HG02884 (cell line): ENCODE measurements at regions not wholly inside any gene's neighbourhood (a gene's known extent, or its start where the extent isn't known, plus 50 kb on each side); places are given as distances from the start of the nearest gene placed in this dataset.
"Not testable (repeated sequence)": the region's sequence is repeated elsewhere in the genome, so short reads cannot be mapped to it uniquely, and the experiment has no call there.

ENCODE experiments used
- ATAC-seq: cut with Tn5 transposase; IDR thresholded peaks from one replicate; pipeline ENCODE4 v1.9.1; 2021; ENCODE audit warnings: mild to moderate bottlenecking, moderate library complexity; ENCODE audit not compliant: unreplicated experiment

DNA sequence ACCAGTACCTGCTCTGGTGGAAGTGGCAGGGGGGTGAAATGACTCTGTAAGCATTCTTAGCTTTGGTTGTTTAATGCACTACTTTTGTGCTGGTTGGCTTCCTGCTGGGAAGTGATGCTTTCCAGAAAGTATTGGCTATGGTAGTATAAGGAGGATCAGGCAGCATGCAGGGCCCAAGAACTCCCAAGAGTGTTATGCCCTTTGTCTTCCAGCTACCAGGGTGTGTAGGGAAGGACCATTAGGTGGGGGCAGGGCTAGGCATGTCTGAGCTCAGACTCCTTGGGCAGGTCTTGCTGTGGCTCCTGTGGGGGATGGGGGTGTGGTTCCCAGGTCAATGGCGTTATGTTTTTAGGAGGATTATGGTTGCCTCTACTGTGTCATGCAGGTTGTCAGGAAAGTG is 135.8 kb upstream of the TRPC7 start:
- no peak for ATAC-seq

DNA sequence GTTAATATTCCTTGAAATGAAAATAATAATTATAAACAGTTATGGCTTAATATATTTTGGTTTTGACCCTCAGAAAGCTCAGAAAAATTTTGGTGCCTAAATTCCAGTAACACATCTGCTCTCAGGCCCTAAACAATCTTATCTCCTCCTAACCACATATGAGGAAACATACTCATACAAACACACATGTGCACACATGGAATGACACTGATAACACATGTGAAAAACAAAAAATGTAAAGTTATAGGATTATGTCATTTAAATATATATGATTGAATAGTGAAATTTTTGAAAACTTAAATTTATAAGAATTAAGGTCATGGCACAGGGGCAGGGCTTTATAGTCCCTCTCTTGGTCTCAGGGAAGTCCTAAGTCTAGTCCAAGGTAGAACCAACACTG is 127.2 kb upstream of the TRPC7 start:
- no peak for ATAC-seq

DNA sequence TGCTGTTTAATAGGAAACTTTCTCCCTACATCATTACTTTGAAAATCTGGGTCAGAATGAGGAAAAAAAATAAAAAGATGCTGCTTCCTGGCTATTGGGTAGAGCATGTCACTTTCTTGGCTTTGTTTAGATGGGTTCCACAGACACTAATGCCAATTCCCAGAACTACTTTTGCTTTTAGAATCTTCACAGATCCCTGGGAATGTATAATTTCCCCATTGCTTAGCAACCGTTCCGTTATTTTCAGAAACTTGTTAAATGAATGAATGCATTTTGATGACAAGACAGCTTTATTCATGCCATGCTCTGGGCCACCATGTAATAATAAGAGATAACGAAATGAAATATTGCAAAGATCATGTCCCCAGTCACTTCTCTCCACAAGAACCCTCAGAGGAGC is 126.5 kb upstream of the TRPC7 start:
- no peak for ATAC-seq

DNA sequence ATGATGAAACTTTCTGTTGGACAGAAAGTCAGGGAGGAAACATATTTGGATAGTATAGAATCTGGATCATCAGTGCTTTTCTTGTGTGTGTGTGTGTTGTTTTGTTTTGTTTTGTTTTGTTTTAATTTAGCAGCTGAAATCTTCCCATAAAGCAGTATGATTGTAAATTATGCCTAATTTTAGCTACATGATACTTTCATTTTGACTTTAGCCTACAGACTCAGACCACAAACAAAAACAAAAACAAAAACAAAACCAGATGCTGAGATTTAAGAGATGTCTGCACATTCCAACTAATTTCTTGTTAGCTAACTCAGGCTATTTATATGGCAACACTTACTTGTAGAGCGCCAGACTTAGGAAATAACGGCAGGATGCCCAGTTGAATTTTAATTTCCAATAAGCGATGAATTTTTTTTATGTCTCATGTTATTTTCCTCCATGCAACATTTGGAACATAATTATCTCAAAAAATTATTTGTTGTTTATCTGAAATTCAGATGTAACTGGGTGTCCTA is 119.5 kb upstream of the TRPC7 start:
- no peak for ATAC-seq

DNA sequence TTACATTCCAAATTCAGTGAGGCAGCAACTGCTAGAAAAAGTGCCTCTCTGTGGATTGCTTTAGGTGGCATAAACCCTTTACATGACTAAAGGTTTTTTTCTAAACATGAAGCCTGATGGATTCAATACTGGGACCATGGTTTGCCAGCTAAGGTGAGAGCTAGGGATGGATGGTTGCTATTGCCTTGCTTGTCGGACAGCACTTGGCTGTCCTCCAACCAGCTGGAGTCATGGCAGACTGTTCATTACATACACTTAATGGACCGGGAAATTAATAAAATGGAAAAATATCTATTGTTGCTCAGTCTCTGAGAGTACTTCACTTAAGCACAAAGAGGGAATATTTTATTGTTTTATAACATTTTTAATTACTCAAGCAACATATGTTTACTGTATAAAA is 116.9 kb upstream of the TRPC7 start:
- ATAC-seq: no peak

DNA sequence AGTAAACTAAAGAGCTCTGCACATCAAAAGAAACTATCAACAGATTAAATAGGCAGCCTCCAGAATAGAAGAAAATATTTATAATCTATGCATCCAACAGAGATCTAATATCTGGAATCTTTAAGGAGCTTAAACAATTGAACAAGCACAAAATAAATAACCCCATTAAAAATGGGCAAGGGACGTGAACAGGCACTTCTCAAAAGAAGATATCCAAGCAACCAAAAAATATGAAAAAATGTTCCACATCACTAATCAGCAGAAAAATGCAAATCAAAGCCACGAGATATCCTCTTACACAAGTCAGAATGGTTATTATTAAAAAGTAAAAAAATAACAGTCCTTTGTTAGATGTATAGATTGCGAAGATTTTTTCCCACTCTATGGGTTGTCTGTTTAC is 109.1 kb upstream of the TRPC7 start:
- no peak for ATAC-seq

DNA sequence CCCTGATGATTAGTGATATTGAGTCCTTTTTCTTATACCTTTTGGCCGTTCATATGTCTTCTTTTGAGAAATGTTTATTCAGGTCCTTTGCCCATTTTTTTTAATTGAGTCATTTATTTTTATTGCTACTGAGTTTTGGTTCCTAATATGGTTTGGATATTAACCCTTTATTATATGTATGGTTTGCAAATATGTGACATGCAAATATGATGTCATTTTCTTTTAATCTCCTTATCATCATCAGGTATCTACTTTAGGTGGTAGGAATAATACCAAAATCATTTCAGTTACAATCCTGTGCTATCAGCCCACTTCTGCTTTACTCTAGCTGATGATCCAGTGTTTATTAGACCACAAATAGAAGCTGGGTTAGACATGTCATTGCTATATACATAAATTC is 102.3 kb upstream of the TRPC7 start:
- ATAC-seq: no peak

DNA sequence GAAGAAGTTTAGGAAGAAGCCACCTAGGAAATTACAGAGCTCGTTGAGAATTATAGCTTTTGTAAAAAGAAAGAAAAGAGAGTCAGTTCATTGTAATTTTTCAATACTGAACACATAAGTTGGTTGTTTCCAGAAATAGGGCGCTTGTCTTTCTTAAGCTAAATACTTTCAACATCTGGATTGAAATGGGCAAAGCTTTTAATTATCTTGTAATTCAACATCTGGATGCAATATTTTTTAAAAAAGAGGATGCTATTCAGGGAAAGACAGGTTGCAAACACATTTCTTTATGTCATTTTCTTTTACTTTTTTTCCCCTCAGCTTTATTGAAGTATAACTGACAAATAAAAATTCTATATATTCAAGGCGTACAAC is 100.7 kb upstream of the TRPC7 start:
- ATAC-seq: no peak

DNA sequence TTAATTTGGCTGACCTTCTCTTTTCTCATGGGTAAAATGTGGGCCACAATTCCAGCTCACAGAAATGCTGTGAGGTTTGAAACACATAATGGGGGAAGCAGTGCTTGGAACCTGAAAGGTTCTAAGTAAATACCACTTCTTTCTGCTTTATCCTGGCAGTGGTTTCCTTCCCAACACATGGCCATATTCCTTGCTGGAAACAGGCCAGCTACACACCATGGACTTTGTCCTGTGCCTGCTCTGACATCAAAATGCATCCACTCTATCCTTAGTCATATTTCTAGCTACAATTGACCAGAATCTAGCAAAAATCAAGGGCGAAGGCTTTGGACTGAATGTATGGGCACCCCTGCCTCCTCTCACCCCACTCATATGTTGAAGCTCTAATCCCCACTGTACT is 93.1 kb upstream of the TRPC7 start:
- no peak for ATAC-seq

DNA sequence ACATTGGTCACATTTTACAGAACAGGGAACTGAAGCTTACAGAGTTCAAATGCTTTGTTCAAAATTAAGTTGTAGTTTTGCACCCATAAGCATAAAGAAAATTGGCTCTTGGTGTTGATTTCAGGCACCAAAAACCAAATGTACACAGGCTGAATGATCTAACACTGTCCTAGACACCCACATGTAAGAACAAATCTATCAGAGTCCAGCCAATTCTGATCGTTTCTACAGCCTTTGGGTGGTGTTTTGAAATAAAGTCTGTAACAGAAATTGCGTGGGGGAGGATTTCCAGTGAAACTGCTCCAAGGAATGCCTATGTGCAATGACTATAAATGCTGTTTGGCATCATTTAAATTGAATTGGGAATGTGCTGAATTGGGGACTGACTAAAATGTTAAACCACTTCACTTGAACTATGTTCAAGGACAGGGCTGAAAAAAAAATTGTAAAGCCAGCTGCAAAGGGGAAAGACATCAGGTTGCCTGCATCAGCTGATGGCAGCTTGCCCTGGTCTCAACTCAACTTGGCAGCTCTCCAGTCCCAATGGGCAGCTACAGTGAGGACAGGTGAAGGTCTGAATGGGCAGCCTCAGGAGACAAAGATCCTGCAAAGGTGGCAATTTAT is 92.2 kb upstream of the TRPC7 start:
- ATAC-seq: no peak

DNA sequence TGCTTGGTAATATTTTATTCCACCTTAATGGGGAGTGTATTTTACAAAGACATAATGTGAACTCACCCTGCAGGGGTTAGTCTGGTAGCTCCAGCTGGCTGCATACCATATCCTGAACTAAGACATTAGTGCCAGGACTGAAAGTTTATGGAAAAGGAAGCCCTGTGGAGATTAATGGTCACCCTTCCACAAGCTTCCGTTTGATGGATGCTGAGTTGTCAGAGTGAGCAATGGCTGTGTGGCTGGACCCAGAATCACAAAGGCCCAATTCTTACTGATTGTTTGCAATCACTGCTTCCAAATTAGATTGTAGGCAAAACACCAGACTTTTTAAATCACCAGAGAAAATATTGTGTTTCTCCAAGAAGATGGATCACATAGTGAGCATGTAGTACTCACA is 90.1 kb upstream of the TRPC7 start:
- ATAC-seq: no peak

DNA sequence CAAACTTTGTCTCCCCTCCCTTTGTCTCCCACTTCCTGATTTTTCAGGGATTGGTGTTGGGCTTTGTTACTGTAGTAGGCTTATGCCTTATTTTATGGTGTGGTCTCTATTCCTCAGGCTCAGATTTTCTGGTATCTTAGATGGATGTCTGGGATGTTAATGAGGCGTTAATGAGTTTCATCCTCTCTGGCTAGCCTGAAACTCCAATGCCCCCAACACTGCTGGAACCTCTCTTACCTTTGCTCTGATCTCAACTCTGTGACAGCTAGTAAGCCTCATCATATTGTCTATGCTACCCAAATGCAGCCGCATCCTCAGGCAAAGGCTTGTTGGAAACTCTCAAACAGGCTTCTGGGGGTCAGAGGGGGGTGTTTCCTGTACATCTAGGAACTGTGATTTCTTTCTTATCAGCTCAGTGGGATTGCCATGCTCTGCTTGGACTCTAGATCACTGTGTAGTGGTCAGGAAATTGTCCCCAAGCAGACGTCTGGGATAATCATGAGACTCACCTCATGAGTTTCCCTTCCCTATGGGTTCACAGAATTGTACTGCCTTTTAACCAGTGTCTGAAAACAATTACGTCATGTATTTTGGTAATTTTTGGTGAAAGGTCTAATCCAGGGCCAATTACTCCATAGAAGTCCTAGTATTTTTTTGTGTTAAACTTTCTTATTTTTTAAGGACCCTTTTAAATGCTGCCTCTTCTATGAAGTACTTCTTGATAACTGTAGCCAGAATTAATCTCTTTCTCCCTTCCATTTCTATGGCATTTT is 88.8 kb upstream of the TRPC7 start:
- ATAC-seq: no peak

DNA sequence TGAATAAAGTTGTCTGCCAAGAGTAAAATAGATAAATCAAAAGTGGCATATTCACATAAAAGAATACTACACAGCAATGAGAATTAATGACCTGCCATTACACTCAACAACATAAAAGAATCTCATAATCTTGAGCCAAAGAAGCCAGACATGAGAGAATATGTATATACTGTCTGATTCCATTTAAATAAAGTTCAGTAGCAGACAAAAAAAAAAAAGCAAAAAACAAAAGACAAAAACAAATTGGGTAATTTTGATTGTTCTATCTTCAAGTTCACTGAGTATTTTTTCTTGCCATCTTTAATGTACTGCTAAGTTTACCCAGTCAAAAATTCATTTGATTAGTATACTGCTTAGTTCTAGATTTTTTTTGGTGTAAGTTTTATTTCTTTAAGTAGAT is 87.9 kb upstream of the TRPC7 start:
- no peak for ATAC-seq

DNA sequence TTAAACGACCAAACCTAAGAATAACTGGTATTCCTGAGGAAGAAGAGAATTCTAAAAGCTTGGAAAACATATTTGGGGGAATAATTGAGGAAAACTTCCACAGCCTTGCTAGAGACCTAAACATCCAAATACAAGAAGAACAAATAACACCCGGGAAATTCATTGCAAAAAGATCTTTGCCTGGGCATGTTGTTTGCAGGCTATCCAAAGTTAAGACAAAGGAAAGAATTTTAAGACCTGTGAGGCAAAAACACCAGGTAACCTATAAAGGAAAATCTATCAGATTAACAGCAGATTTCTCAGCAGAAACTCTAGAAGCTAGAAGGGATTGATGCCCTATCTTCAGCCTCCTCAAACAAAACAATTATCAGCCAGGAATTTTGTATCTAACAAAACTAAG is 82.2 kb upstream of the TRPC7 start:
- ATAC-seq: not testable (repeated sequence)

DNA sequence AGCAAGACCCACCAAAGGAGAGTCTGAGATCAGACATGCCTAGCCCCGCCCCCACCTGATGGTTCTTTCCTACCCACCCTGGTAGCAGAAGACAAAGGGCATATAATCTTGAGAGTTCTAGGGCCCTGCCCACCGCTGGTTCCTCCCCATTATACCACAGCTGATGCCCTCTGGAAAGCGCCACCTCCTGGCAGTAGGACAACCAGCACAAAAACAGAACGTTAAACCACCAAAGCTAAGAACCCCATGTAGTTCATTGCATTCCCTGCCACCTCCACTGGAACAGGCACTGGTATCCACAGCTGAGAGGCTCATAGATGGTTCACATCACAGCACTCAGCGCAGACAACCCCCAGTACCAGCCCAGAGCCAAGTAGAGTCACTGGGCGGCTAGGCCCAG is 81.2 kb upstream of the TRPC7 start:
- no peak for ATAC-seq

DNA sequence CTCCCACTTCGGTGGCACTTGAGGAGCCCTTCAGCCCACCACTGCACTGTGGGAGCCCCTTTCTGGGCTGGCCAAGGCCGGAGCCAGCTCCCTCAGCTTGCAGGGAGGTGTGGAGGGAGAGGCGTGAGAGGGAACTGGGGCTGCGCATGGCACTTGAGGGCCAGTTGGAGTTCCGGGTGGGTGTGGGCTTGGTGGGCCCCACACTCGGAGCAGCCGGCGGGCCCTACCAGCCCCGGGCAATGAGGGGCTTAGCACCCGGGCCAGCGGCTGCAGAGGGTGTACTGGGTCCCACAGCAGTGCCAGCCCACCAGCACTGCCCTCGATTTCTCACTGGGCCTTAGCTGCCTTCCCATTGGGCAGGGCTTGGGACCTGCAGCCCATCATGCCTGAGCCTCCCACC is 78.8 kb upstream of the TRPC7 start:
- ATAC-seq: not testable (repeated sequence)

DNA sequence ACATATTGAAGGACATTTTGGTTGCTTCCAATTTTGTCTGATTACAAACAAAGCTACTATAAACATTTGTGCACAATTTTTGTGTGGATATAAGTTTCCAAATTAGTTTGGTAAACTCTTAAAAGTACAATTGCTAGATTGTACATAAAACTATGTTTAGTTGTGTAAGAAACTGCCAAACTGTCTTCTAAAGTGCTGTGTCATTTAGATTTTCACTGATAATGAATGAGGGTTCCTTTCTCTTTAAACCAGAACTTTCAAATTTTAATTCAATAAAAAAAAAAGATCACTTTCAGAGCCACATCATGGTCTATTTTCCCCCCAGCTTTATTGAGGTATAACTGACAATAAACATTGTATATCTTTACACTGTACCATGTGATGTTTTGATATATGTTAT is 74.0 kb upstream of the TRPC7 start:
- no peak for ATAC-seq

DNA sequence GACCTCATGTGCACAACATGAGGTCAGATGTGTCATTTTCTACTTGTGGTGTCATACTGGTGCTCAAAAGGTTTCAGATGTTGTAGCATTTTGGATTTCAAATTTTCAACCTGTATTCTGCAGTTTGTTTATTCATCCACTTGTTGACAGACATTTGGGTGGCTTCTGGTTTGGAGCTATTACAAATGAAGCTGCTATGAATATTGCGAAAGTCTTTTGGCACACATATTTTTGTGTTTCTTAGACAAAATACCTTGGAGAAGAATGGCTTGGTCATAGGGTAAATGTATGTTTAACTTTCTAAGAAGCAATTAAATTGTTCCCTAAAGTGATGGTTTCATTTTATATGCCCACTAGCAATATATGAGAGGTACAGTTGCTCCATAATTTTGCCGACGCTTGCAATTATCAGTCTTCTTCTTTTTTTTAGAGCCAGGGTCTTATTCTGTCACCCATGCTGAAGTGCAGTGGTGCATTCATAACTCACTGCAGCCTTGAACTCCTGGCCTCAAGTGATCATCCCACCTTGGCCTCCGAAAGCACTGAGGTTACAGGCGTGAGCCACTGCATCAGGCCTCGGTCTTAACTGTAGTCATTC is 70.7 kb upstream of the TRPC7 start:
- no peak for ATAC-seq

DNA sequence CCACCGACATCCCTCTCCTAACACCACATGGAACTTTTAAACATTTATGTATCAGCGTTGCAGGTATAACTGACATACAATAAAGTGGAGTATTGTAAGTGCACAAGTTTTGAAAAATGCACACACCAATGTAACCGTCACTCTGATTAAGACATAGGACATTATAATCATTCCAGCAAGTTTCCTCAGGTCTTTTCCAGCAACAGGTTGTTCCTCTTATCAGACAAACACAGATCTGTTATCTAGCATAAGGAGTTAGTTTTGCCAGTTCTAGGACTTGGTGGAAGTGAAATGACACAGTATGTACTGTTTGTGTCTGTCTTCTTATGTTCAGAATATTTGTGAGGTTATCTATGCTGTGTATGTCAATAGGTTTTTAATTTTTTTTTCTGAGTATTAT is 69.5 kb upstream of the TRPC7 start:
- ATAC-seq: no peak

DNA sequence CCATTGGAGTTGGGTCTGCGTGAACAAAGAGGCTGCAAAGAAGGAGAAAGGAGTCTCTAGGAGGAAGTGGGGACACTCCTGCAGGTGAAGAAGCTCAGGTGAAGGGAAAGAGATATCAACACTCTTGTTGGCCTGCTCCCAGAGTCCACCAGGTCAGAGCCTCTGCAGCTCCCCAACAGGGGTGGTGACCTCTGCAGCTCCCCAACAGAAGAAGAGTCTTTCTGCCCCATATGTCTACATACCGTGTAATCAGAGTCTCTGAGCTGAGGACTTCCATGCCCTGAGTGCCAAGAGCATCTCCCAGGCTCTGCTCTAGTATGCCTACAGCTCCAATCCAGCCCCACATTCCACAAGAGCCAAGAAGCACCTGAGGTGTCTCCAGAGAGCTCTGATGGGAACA is 67.4 kb upstream of the TRPC7 start:
- no peak for ATAC-seq

DNA sequence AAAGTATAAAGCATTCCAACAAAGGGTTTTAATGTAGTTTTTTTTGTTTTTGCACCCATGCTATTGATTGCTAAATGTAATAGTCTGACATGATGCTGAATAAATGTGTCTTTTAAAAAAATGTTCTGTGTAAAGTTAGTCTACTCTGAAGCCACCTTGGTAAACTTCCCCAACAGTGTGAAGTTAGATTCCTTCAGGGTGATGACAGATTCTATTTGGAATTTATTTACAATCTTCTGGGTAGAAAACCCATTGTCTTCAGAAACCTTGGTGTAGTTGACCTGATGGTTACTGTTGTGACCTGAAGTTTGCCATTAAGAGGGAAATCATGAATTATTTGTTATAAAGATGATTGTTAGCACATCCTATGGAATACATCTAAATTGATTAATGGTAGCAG is 64.7 kb upstream of the TRPC7 start:
- ATAC-seq: no peak

DNA sequence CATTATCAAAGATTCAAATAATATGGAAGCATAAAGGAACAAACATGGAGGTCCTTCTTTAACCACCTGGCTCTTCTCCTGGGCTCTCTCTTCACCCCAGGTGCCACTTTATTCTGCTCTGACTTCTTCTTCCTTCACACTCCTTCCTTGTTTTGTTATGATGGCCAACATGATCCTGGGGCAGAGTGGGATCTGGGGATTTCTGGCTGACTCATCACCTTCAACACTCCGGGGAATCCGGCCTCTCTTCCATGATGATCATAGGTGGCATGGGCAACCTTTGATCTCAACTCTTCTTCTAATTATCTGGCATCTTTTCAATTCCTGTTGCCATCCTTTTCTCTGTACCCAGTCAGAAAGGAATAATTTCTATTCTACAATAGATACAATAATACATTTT is 62.1 kb upstream of the TRPC7 start:
- ATAC-seq: no peak
